OCI-LY1 (cell line): ENCODE measurements at regions not wholly inside any gene's neighbourhood (a gene's known extent, or its start where the extent isn't known, plus 50 kb on each side); places are given as distances from the start of the nearest gene placed in this dataset.

ENCODE experiments used
- EZH2 ChIP-seq: fragments of 200-600 bp; sonication (generic), shearing (Covaris generic); IDR thresholded peaks from 2 replicates; pipeline ENCODE4 v1.8.0; 2017; ENCODE audit warnings: borderline replicate concordance, mixed run types, mild to moderate bottlenecking, antibody characterized with exemption, low read length, moderate library complexity, mixed read lengths
- TF ChIP-seq, protein P1 (sequence below): fragments of 200-600 bp; sonication (generic), shearing (Covaris generic); IDR thresholded peaks from 2 replicates; pipeline ENCODE4 v1.5.1; 2017; ENCODE audit warnings: mild to moderate bottlenecking, antibody characterized with exemption, low read length, moderate library complexity, mixed read lengths

GRCh38 chr13:34506796-34507195, 435.3 kb upstream of the NBEA start:
- TF ChIP-seq, protein P1, sequence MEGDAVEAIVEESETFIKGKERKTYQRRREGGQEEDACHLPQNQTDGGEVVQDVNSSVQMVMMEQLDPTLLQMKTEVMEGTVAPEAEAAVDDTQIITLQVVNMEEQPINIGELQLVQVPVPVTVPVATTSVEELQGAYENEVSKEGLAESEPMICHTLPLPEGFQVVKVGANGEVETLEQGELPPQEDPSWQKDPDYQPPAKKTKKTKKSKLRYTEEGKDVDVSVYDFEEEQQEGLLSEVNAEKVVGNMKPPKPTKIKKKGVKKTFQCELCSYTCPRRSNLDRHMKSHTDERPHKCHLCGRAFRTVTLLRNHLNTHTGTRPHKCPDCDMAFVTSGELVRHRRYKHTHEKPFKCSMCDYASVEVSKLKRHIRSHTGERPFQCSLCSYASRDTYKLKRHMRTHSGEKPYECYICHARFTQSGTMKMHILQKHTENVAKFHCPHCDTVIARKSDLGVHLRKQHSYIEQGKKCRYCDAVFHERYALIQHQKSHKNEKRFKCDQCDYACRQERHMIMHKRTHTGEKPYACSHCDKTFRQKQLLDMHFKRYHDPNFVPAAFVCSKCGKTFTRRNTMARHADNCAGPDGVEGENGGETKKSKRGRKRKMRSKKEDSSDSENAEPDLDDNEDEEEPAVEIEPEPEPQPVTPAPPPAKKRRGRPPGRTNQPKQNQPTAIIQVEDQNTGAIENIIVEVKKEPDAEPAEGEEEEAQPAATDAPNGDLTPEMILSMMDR = no peak
- TF ChIP-seq EZH2 = no peak
